Fibroblast of pulmonary artery (primary cell): ENCODE measurements at regions not wholly inside any gene's neighbourhood (a gene's known extent, or its start where the extent isn't known, plus 50 kb on each side); places are given as distances from the start of the nearest gene placed in this dataset.
"Not testable (repeated sequence)": the region's sequence is repeated elsewhere in the genome, so short reads cannot be mapped to it uniquely, and the experiment has no call there.

Source experiments
- DNase-seq: peaks from one replicate; pipeline ENCODE4 v3.0.0-alpha.2; 2010; ENCODE audit warnings: low read depth
- H3K4me3 ChIP-seq: replicated peaks from 2 replicates; pipeline ENCODE4 v1.5.1; 2011; ENCODE audit warnings: low read depth, mild to moderate bottlenecking, control low read depth, low read length, moderate library complexity
- TF ChIP-seq, protein P1 (sequence below): IDR thresholded peaks from 2 replicates; pipeline ENCODE4 v1.5.1; 2011; ENCODE audit warnings: mild to moderate bottlenecking, control low read depth, low read length, inconsistent platforms; ENCODE audit errors: missing control alignments

DNA sequence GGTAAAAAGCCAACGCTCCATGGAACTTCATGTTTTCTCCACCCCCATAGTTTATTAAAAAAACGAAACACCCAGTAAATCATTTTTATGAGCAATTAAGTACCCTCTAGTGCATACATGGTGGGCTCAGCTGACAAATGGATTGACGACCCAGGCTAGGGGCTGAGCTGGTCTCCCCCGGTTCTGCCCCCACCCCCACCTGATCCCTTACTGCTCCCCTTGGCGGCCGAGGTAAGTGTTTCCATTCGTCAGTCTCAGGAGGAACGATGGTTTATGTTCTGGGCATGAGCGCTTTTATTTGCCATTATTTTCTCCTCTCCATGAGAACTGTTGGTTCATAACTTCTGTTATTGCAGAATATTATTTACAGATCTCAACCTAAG lies 233.9 kb upstream of the C1orf174 start:
- no peak overlapping the region for H3K4me3 ChIP-seq
- no peak for DNase-seq
- TF ChIP-seq, protein P1, sequence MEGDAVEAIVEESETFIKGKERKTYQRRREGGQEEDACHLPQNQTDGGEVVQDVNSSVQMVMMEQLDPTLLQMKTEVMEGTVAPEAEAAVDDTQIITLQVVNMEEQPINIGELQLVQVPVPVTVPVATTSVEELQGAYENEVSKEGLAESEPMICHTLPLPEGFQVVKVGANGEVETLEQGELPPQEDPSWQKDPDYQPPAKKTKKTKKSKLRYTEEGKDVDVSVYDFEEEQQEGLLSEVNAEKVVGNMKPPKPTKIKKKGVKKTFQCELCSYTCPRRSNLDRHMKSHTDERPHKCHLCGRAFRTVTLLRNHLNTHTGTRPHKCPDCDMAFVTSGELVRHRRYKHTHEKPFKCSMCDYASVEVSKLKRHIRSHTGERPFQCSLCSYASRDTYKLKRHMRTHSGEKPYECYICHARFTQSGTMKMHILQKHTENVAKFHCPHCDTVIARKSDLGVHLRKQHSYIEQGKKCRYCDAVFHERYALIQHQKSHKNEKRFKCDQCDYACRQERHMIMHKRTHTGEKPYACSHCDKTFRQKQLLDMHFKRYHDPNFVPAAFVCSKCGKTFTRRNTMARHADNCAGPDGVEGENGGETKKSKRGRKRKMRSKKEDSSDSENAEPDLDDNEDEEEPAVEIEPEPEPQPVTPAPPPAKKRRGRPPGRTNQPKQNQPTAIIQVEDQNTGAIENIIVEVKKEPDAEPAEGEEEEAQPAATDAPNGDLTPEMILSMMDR: no peak

DNA sequence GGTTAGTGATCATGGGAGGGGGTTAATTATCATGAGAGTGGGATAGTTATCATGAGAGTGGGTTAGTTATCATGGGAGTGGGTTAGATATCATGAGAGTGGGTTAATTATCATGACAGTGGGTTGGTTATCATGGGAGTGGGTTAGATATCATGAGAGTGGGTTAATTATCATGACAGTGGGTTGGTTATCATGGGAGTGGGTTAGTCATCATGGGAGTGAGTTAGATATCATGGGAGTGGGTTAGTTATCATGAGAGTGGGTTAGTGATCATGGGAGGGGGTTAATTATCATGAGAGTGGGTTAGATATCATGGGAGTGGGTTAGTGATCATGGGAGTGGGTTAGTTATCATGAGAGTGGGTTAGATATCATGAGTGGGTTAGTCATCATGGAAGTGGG lies 235.8 kb upstream of the C1orf174 start:
- not testable (repeated sequence) for H3K4me3 ChIP-seq, DNase-seq

DNA sequence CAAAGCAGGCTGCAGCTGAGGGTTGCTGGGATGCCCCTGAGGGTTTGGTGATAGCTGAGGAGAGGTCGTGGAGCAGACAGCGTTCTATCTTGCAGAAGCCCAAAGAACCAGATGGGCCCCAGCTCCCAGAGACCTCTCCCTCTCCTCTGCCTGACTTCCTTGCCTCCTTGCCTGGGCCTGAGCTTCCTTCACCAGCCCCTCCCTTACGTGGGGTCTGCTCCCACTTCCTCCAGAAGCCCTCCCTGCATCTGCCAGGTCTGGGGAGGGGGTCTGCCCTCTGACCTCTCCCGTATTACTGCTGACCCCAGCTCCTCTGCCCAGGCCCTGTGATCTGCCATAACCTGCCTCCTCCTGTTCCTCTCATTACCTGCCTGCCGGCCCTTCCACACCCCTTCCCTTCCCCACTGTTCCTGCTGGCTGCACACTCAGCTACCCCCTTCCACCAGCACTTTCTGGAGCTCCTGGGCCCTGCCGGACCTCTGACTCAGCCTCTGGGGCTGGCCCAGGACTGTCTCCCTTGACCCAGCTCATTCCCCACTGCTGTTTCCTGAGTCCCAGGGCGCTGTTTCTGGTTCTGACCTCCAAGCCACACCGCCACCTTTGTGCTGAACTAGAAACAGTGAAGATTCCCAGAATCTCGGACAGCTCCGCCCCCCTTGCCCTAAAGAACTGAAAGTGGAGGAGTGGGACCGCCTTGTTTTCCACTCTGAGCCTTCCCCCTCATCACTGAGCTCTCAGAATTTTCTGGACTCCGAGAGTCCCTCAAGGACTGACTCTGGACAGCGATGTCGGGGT lies 237.7 kb upstream of the C1orf174 start:
- no peak for DNase-seq
- H3K4me3 ChIP-seq: no peak overlapping the region
- TF ChIP-seq, protein P1: no peak

DNA sequence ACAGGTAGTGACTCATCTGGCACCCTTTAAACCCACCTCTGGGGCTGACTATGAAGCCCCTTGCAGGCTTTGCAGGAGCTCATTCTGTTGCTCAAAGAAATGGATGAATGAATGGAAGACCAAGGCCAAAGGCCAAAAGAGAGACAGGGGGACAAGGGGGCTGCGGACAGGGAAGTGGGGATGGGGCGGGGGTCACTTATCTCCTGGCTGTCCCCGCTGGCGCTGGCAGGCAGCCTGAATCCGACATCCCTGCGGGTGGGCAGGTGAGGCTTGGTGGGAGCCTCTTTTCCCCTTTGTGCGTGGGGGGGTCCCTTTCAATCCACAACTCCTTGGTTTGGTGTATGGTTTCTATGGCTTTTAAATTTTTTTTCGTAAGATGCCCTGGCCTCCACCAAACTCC lies 239.6 kb upstream of the C1orf174 start:
- TF ChIP-seq, protein P1: no peak

DNA sequence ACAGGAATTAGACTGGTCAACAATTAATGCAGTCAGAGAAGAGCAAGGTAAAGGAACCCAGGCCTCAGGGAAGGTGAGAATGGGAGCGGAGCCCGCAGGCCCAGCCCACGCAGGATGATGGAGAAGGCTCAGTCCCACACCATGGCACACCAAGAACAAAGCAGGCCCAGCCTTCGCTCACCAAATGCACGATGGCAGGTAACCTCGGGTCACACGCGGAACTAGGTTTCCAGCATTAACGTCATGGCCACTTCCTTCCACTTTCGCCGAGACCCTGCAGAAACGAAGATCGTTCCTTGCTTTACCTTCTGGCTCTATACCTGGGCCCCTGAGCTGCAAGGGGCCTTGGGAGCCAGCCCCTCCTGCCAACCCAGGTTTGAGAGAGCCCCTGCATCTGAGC lies 240.2 kb upstream of the C1orf174 start:
- H3K4me3 ChIP-seq: no peak overlapping the region
- DNase-seq: no peak
- TF ChIP-seq, protein P1: no peak

More for the DNA sequence above, 239.6 kb upstream of the C1orf174 start:
- DNase-seq: no peak
- H3K4me3 ChIP-seq: no peak overlapping the region

DNA sequence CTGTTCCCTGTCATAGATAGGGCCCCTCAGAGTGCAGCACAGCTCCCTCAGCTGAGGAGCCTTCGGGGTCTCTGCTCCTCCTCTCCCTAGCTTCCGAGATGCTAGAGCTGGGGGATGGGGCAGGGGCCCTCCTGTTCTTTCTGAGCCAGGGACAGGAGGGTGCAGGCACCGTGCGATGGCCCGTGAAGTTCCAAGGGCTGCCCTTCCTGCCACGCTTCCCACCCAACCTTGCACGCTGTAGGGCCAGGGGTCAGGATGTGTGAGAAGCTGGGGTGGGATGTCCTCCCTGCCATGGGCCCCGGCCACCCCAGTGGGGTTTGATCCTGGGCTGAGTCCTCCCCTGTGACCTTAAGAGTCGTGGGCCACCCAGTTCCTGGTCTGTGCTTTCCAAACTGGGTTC lies 240.7 kb upstream of the C1orf174 start:
- no peak overlapping the region for H3K4me3 ChIP-seq
- TF ChIP-seq, protein P1: no peak
- no peak for DNase-seq

DNA sequence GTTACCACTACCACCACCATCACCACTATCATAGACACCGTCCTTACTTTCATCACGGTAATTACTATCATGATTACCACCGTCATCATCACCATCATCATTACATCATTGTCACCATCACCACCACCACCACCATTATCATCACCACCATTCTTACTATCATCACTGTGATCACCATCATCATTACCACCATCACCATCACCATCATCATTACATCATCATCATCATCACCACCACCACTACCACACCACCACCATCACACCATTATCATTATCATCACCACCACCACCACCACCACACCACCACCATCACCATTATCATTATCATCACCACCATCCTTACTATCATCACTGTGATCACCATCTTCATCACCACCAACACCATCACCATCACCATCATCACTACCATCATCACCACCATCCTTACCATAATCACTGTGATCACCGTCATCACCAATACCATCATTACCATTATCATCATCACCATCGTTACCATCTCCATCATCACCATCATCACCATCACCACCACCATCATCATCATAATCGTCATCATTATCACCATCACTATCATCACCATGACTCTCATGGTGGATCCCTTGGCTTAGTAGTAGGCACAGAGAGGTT lies 244.4 kb upstream of the C1orf174 start:
- TF ChIP-seq, protein P1: no peak
- no peak overlapping the region for H3K4me3 ChIP-seq
- no peak for DNase-seq
